ENCODE measurements at regions not wholly inside any gene's neighbourhood (a gene's known extent, or its start where the extent isn't known, plus 50 kb on each side); places are given as distances from the start of the nearest gene placed in this dataset.

DNA sequence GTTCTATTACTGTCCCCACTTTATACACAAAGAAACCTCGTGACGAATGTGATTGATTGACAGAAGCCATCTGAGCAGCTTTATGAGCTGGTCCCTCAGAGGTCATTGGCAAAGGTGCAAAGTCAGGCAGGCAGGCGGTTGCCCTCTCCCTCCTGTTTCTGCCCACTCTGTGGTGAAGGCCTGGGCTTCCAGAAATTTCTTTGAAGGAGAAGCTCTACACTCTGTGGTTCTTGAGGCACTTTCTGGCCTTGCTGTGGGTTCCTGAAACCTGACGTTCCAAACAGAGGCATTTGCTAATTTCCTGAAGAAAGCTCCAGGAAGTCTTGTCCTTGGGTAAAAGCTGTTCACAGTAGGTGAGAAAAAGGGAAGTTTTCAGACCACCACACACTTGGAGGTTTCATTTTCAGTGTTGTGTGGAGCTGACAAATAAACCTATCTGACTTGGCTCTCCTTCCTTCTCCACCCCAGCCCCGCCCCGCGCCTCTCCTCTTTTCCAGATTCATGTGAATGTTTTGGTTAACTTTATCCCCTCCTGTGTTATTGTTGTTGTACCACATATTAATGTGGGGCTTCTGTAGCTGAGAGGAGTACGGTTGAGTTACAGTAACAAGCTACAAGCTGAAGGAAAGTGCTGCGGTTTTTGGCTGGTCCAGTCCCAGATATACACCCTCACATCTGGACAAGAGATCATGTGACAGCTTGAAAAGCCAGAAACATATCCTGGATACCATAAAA lies 274.1 kb downstream of the CLIC5 start:
- Histone ChIP-seq H3K4me1 (ENCODE audit: insufficient read depth, low read length, severe bottlenecking) (no peaks in the 10 kb centered on the region), H3F3A (ENCODE audit: insufficient read depth, low read length) (no peaks in the 10 kb centered on the region), H3K9me2 (ENCODE audit: low read depth, low read length) (no peaks in the 10 kb centered on the region), H4K20me1 (ENCODE audit: insufficient read depth, low read length) (no peaks in the 10 kb centered on the region), H3K9ac (ENCODE audit: low read length) (no peak overlapping the region), H2AFZ (ENCODE audit: low read length) (no peak overlapping the region), H3K27ac (ENCODE audit: low read depth, low read length, poor library complexity, severe bottlenecking) (no peak overlapping the region), H3K36me3 (ENCODE audit: insufficient read depth, low read length) (no peaks in the 10 kb centered on the region), H3K4me3 (ENCODE audit: low read depth, low read length, poor library complexity, severe bottlenecking) (no peak overlapping the region), H3K27me3 (ENCODE audit: insufficient read depth, low read length) (peaks cover 5% of the 10 kb centered on the region; the same call in 1 of the 2 replicates), H3K9me3 (ENCODE audit: low read length) (no peaks in the 10 kb centered on the region), H3K4me2 (ENCODE audit: low read length) (no peak overlapping the region), H3K79me2 (ENCODE audit: insufficient read depth, low read length) (no peaks in the 10 kb centered on the region)
- no peak for TF ChIP-seq EZH2 (IDR thresholded peaks at IDR 0.05; ENCODE audit: borderline replicate concordance, low read length)
- TF ChIP-seq, protein P1, sequence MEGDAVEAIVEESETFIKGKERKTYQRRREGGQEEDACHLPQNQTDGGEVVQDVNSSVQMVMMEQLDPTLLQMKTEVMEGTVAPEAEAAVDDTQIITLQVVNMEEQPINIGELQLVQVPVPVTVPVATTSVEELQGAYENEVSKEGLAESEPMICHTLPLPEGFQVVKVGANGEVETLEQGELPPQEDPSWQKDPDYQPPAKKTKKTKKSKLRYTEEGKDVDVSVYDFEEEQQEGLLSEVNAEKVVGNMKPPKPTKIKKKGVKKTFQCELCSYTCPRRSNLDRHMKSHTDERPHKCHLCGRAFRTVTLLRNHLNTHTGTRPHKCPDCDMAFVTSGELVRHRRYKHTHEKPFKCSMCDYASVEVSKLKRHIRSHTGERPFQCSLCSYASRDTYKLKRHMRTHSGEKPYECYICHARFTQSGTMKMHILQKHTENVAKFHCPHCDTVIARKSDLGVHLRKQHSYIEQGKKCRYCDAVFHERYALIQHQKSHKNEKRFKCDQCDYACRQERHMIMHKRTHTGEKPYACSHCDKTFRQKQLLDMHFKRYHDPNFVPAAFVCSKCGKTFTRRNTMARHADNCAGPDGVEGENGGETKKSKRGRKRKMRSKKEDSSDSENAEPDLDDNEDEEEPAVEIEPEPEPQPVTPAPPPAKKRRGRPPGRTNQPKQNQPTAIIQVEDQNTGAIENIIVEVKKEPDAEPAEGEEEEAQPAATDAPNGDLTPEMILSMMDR (IDR thresholded peaks at IDR 0.05; ENCODE audit: low read length) = no peak

DNA sequence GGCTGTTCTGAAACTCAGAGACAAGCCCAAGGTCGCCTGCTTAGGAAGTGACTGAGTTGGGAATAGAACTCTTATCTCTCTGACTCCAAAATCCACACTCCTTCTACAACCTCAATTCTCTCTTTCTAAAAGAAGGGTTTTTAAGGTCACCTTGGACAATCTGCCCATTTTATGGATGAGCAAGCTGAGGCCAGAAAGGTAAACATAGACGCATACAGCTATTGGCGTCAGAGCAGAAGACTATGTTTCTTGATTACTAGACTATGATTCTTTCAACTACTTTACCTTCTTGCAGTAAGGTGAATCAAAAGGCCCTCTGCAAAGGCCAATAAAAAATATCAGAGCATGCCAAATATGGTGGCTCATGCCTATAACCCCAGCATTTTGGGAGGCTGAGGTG lies 276.6 kb downstream of the CLIC5 start:
- no peak overlapping the region for H3K4me3 ChIP-seq (ENCODE audit: low read depth, low read length, poor library complexity, severe bottlenecking)
- H3K9me3 ChIP-seq (ENCODE audit: low read length) = no peaks in the 10 kb centered on the region
- peaks cover 5% of the 10 kb centered on the region; the same call in 1 of the 2 replicates for H3K27me3 ChIP-seq (ENCODE audit: insufficient read depth, low read length)
- no peaks in the 10 kb centered on the region for H3K4me1 ChIP-seq (ENCODE audit: insufficient read depth, low read length, severe bottlenecking)
- no peak overlapping the region for H3K9ac ChIP-seq (ENCODE audit: low read length)
- no peaks in the 10 kb centered on the region for H4K20me1 ChIP-seq (ENCODE audit: insufficient read depth, low read length)
- TF ChIP-seq, protein P1 (IDR thresholded peaks at IDR 0.05; ENCODE audit: low read length) = no peak
- TF ChIP-seq EZH2 (IDR thresholded peaks at IDR 0.05; ENCODE audit: borderline replicate concordance, low read length) = no peak
- no peaks in the 10 kb centered on the region for H3K9me2 ChIP-seq (ENCODE audit: low read depth, low read length)
- H2AFZ ChIP-seq (ENCODE audit: low read length) = no peak overlapping the region
- H3K4me2 ChIP-seq (ENCODE audit: low read length) = no peak overlapping the region
- no peak overlapping the region for H3K27ac ChIP-seq (ENCODE audit: low read depth, low read length, poor library complexity, severe bottlenecking)
- no peaks in the 10 kb centered on the region for H3F3A ChIP-seq (ENCODE audit: insufficient read depth, low read length)
- H3K79me2 ChIP-seq (ENCODE audit: insufficient read depth, low read length) = no peaks in the 10 kb centered on the region
- H3K36me3 ChIP-seq (ENCODE audit: insufficient read depth, low read length) = no peaks in the 10 kb centered on the region

DNA sequence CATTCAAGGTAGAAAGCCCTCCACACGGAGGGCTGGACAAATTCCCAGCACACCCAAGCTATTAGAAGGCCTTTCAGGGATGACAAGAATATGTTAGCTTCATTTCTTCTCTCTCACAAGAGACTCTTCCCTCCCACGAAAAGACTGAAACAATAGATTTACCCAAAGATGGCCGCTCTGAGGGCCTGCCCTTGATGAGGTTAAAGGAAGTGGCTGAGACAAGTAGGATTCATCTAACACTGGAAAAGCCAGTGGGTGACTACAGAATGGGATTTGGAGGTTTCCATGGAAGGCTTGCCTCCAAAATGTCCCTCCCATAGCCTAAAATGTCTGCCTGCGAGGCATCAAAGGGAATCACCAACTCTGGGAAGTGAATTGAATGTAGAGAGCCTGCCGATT lies 277.6 kb downstream of the CLIC5 start:
- Histone ChIP-seq H3K27ac (ENCODE audit: low read depth, low read length, poor library complexity, severe bottlenecking) (no peak overlapping the region), H3F3A (ENCODE audit: insufficient read depth, low read length) (no peaks in the 10 kb centered on the region), H3K4me3 (ENCODE audit: low read depth, low read length, poor library complexity, severe bottlenecking) (no peak overlapping the region), H3K4me2 (ENCODE audit: low read length) (no peak overlapping the region), H3K4me1 (ENCODE audit: insufficient read depth, low read length, severe bottlenecking) (no peaks in the 10 kb centered on the region), H2AFZ (ENCODE audit: low read length) (no peak overlapping the region), H3K36me3 (ENCODE audit: insufficient read depth, low read length) (no peaks in the 10 kb centered on the region), H3K9me3 (ENCODE audit: low read length) (no peaks in the 10 kb centered on the region), H3K79me2 (ENCODE audit: insufficient read depth, low read length) (no peaks in the 10 kb centered on the region), H4K20me1 (ENCODE audit: insufficient read depth, low read length) (no peaks in the 10 kb centered on the region), H3K27me3 (ENCODE audit: insufficient read depth, low read length) (peaks cover 5% of the 10 kb centered on the region; the same call in 1 of the 2 replicates), H3K9ac (ENCODE audit: low read length) (no peak overlapping the region), H3K9me2 (ENCODE audit: low read depth, low read length) (no peaks in the 10 kb centered on the region)
- TF ChIP-seq EZH2 (IDR thresholded peaks at IDR 0.05; ENCODE audit: borderline replicate concordance, low read length) = no peak
- TF ChIP-seq, protein P1 (IDR thresholded peaks at IDR 0.05; ENCODE audit: low read length) = no peak
